GDM1 (cell line): ENCODE measurements at regions not wholly inside any gene's neighbourhood (a gene's known extent, or its start where the extent isn't known, plus 50 kb on each side); places are given as distances from the start of the nearest gene placed in this dataset.
"Not testable (repeated sequence)": the region's sequence is repeated elsewhere in the genome, so short reads cannot be mapped to it uniquely, and the experiment has no call there.

Source experiments
- DNase-seq: peaks from one replicate; lab custom pipeline; 2025; lab: John Stamatoyannopoulos, UW

DNA sequence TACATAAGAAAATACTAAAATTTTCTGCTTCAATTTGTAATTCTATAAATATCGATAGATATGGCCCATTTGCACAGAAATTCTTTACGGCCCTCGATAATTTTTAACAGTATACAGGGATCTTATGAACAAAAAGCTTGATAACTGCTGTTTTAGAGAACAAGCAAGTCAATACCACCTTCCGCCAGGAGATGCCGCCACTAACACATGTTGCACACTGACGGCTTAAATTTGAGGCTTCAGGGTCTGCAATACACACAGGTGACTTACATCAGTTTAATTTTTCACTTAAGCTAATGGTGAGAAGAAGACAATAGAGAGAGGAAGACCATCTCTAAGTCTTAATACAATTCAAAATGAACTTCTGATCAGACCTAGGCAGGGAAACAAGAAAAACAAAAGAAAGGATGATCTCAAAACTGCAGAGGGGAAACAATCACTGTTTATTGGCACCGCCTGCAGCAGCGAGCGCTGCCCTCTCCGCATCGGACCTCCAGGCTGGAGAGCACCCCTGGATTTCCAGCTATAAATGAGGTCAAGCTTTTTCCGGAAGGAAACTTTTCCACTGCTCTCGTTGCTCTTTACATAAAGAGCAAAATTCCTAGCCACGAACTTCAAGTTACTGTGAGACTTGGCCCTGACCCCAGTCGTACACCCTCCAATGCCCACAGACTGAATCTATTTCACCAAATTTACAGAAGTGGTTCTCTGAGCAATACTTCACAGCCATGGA lies 53.9 kb downstream of the OTOR start:
- DNase-seq = peak; percentile 23

DNA sequence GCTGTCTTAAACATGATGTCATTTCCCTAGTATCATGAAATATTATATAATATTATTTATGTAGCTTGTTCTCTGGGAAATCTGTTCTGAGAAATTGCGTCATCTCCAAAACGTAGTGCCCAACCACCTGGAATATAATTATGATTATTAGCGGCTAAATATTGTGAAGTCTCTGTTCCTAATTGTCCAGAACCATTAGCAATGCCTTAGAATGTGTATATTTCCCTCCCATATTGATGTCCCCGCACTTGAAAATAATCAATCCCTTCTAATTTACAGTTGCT lies 54.4 kb downstream of the OTOR start:
- DNase-seq = no peak

DNA sequence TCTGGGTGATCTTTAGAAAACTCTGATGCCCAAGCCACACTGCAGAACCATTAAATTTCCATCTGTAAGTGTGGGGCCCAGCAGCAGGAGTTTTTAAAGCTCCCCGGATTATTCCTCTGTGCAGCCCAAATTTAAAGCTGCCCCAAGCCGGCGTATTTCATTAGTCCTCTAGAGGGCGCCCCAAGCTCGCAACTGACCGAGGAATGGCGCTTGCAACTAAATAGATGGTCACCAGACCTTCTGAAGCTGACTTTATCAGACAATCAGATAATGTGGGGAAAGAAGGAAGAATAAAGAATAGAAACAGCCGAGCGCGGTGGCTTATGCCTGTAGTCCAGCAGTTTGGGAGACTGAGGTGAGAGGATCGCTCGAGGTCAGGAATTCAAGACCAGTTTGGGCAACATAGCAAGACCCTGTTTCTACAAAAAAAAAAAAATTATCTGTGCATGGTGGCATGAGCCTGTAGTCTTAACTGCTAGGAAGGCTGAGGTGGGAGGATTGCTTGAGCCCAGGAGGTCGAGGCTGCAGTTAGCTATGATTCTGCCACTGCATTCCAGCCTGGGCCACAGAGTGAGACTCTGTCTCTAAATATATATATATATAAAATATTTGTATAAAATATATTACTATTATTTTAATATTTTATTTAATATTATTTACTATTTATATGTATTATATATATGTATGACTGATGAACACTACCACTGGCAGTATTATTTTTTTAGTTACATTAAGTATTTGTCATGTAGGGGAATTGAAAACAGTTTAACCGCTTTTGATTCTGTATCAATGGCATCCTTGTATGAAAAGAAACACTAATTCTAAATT lies 56.0 kb downstream of the OTOR start:
- no peak for DNase-seq

DNA sequence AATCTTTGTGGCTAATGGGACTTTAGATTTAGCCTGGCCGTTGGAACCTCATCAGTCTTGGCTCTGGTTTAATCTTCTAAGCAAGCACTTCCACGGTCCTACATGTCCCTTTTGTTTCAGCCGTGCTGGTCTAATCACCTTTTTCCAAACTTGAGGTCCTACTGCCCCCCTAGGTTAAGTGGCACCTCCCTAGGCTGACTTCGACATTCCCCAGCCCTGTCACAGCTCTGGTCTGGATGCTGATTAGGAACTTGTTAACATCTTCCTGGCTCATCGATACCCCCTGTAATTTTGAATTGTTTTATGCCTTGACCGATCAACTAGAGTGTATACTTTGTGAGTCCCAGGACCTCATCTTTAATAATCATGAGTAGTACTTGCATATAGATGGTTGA lies 56.6 kb downstream of the OTOR start:
- DNase-seq = no peak

DNA sequence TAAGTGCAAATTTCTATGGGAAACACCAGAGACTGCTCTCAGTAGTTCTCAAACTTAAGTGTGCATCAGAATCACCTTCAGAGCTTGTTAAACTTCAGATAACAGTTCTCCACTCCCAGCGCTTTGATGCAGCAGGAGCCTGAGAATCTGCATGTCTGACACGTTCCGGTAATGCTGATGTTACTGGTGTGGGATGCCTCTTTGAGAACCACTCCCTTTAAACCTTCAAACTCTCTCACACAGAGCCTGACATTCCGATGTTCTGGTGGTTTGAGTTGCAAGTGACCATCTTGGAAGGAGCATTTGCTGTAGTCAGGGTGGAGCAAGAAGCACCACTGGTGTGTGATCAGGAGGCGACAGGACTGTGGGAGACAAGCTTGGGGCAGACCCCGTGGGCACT lies 57.9 kb downstream of the OTOR start:
- DNase-seq = no peak

DNA sequence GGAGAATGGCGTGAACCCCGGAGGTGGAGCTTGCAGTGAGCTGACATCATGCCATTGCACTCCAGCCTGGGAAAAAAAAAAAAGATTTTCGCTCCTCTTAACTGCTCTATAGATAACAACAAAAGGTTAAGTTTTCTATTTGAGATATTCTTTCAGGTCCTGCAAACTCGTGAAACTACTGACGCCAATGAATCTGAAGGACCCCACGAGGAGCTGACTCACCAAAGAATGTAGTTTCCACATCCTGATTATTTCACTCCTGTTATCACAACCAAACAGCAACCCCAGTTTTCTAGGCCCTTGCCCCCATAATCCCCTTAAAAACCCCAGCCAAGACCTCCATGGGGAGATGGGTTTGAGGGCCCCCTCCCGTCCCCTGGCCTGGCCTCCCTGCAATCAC lies 58.7 kb downstream of the OTOR start:
- no peak for DNase-seq

DNA sequence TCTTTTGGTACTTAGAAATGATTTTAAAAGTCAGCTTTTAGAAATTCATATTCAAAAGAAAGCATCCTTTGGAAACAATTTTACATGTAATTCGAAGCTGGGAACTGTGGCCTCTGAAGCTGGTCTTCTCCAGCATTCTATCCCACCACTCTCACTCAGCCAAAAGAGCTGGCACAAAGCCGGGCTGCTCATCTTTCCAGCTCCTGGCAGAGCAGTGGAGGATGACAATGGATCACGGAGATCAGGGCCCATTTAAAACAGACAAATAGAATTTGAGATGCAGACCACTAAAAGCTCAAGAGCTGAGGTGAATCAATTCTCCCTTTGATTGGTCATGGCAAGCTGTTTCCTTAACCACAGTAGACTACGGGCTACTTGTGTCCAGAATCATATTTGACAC lies 60.6 kb downstream of the OTOR start:
- DNase-seq = no peak

DNA sequence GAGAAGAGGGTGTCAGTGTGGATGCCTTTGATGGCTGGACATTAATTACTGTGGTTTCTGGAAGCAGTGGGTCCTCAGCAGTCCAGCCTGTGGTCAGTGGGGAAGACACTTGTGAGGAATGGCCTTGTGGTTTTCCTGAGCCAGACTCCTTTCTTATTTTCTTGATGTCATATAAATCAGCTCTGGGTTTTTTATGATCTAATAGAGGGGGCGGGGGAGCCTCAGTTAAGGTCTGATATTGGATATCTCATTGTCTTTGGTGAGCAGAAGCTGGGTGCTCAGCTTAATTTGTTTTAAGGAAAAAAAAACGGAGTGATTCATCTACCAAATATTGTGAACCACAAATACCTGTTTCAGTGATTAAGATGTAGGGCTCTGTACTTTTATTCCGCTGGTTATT lies 62.1 kb downstream of the OTOR start:
- no peak for DNase-seq

DNA sequence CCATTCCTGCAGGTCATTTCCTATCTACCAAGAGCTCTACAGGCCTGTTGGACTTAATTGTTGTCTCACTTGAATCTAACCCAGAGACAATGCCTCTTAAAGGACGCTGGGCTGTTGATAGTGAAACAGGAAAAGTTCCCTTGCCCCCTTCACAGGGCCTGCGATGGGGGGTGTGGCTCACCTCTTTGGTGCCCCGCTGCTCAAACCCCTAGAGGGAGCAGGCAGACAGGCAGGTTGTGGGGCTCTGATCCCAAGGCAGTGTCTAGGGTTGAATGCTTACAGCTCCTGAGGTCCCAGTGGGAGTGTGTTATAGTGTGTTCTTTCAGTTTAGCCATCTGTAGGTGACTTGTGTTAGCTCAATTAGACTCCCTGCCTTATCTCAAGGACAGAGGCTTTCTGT lies 68.0 kb downstream of the OTOR start:
- DNase-seq = no peak

DNA sequence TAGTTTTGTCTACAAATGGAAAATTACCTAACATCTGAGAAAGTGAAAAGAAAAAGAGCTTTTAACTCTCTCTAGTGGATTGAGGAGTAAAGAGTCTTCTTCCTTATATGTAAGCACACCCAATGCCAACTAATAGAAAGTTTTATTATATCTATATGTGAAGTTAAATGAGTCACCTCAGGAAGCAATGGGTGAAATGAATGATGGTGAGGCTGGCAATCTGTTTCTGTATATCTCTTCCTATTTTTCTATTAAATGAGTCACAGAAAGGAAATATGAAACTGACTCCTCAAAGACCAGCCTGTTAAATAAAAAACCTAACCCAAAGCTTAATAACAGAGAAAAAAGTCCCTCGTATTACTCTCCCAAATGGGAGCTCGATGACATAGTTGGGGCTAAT lies 71.3 kb downstream of the OTOR start:
- DNase-seq = no peak

DNA sequence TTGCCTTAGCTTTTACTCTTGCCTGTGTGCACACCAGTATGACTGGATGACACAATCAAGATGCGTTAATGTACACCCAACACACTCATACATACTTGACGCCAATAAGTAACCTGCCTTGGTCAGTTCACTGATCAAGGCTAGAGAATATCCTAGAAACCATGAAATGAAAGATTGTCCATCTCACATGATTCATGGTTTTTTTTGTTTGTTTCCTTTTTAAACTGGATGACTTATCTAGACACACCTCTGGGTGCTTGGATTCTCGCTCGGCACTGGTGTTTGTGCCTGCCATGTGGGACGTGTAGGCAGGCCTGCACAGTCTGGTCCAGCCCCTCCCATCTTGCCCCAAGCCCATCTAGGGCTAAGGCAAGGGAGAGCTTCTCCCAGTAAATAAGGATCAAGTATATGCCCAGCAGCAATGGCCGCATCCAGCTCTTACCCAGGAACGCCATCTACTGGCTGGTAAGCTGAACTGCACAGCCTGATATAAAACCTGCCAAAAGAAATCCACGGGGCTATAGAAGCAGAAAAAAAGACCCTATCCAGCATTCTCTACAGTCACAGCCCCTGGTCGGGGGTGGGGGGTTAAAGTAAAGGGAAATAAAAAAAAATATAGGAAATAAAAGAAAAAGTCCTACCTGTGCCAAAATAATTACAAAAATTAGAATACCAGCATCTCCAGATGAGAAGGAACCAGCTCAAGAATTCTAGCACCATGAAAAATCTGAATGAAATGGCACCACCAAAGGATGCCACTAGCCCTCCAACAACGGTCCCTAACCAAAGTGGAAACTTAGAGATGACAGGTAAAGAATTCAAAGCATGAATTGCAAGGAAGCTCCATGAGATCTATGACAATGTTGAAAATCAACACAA lies 73.3 kb downstream of the OTOR start:
- no peak for DNase-seq

DNA sequence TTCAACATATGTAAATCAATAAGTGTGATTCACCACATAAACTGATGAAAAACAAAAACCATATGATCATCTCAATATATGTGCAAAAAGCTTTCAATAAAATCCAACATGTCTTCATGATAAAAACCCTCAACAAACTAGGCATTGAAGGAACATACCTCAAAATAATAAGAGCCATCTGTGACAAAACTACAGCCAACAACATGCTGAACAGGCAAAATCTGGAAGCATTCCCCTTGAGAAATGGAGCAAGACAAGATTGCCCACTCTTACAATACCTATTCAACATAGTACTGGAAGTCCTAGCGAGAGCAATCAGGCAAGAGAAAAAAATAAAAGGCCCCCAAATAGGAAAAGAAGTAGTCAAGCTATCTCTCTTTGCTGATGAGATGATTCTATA lies 76.5 kb downstream of the OTOR start:
- no peak for DNase-seq

DNA sequence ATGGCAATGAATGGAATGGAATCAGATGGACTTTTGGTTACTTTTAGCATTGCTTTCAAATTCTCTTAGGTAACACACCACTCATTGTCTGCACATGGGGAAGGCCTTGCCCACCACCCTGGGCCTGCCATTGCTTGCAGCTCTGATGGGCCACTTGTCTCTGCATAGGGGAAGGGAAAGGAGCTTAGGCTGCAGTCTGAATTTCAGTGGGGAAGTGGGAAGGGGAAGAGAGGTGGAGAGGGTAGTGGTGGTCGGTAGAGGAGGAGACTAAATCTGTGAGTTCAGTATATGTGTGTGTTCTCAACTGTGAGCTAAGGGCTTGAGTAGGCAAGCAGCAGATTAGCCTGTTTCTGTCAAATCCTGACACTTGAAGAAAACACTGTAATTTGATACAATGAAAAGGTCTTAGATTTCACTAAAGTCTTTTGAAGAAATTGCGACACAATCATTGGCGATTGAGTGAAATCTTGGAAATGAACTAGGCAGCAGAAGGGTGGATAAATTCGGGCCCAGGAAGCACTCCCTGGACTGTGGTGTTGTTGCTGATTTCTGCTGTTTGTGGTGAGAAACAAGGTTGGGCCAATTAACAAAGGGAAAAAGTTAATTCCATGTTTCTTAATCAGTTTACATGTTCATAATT lies 80.6 kb downstream of the OTOR start:
- no peak for DNase-seq

DNA sequence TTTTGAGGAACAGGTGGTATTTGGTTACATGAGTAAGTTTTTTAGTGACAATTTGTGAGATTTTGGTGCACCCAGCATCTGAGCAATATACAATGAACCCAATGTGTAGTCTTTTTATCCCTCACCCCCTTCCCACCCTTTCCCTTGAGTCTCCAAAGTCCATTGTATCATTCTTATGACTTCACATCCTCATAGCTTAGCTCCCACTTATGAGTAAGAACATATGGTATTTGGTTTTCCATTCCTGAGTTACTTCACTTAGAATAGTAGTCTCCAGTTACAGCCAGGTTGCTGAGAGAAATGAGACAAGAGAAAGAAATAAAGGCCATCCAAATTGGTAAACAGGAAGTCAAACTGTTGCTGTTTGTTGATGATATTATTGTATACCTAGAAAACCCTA lies 87.5 kb downstream of the OTOR start:
- DNase-seq = not testable (repeated sequence)

DNA sequence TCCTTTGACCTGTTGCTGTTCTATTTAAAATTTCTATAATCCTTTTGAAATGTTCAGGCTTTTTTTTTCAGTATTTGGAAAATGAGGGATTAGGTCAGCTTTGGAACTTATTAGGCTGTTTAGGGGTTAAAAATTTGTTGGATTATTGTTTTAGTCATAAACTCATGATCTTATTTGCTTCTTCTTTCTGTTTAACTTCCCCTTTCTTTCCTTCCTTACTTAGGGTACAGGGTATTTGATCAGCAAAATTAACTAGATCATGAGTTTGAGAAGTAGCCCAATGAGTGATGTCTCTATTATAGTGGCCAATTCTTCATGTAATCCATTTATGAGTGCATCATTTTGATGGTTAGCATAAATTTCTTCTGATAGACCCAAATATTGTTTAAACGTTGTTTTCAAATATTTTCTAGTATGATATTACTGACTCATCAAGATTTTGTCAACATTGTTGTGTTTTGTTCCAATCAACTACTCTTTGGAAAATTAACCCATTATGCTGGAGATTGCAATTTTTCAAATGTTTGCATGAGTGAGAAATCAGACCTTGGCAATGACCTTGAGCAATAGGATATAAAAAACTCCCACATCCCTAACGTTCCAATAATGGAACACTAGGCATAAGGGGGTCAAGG lies 94.4 kb downstream of the OTOR start:
- no peak for DNase-seq

DNA sequence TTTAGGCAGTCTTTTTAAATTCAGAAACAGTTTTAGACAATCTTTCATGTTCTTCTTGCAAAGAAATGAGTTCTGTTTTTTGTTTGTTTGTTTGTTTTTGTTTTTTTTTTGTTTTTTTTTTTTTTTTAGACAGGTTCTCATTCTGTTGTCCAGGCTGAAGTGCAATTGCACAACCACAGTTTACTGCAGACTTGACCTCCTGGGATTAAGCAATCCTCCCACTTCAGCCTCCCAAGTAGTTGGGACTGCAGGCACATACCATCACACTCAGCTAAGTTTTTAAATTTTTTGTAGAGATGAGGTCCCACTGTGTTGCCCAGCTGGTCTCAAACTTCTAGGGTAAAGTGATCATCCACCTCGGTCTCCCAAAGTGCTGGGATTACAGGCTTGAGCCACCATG lies 96.2 kb downstream of the OTOR start:
- no peak for DNase-seq

DNA sequence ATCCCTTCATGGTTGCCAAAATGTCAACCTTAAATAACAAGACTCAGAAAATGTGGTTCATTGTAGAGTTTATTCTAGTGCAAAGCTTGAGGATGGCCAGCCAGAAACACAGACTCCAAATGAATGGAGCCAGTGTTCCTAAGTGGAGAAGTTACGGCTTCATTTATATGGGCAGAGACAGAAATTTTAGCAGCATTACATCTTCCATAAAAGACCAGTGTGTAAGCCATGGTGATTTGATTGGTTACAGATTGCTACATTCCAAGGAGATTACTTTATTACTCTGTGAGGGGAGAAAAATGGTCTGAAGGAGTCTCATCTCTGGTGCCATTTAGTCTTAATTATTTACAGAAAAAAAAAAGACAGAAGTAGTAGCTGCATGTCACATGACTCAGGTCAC lies 97.8 kb downstream of the OTOR start:
- DNase-seq = no peak

DNA sequence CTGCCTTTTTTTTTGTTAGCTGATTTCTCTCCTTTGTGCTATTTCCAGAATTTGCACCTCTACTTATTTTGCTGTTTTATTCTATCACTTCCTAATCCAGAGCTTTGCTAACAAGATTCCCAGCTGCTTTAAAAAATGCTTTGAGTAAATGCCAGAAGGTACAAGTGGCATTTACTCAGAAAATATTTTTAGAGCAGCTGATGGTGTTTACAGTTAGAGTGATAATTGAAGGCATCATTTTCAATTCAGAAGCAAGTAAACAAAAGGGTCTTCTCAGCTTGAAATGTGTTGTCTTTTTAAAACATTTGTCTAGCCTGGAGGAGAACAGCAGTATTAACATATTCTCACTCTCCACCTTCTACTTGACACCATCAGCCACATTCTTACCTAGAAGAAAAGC lies 99.9 kb downstream of the OTOR start:
- DNase-seq = no peak

DNA sequence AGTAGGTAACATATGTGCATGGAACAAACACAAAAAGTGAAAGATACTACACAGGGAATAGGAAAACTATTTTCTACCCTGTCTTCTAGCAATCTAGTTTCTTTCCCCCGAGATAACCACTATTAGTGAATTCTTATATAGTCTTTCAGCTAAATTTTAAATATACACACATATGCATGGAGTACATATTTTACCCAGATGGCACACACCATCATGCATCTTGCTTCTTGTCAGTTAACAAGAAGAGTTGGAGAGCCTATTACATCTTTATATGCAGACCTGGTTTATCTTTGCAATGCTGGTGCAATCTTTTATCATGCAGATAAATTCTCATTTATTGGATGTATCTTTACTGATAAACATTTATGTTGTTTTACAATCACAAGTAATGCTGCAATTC lies 100.4 kb downstream of the OTOR start:
- no peak for DNase-seq

DNA sequence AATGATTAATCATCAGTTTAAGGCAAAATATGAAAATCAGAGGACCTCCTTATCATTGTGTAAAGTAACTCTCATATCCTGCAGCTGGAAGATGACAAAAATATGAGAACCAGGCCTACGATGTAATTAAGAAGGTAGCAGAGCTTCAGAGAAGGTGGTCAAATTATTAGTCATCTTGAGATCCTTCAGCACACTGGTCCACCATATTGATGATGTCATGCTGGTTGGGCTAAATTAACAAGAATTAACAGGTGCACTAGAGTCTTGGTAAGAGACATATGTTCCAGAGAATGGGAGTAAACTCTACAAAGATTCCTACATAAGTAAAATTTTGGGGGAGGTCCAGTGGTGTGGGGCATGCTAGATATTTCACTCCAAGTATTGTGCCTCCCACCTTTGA lies 112.8 kb downstream of the OTOR start:
- no peak for DNase-seq

DNA sequence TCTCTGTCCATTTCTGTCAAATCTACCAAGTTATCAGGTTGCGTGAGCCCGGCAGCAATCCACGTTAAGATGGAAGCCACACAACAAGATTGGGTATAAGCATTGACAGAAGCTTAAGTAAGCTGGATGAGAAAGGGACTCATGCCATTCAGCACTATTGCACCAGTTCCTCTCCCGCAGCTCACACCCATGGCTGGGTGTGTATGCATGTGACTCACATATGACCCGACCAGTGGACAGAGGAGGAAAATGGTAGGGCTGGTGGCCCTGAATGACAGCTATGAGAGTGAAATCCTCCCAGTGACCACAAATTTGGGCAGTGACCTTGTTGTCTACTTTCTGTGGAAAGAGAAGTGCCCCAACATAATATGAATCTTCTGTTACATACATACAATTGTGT lies 113.5 kb downstream of the OTOR start:
- DNase-seq = no peak

DNA sequence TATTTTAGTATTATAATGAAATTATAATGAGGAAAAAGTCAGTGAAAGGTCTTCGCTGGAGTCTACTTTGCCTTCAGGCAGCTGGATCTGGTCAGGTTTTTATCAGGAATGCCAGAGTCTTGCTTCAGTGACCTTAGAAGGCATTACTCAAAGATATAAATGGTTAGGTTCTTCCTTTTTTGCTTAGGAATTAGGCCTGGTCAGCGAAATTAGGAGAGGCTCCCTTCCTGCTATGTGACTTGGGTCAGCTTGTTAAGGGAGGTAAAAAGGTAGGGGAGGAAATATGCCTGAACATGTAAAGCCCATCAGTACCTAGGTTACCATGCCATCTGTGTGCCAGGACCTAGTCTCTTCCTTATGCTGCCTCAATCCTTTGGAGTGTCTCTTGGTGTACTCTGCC lies 115.1 kb downstream of the OTOR start:
- DNase-seq = no peak
